Neuronal stem cell (in vitro differentiated cells): ENCODE measurements at regions not wholly inside any gene's neighbourhood (a gene's known extent, or its start where the extent isn't known, plus 50 kb on each side); places are given as distances from the start of the nearest gene placed in this dataset.
"Not testable (repeated sequence)": the region's sequence is repeated elsewhere in the genome, so short reads cannot be mapped to it uniquely, and the experiment has no call there.

Source experiments
- DNase-seq: peaks from one replicate; pipeline ENCODE4 v3.0.0-alpha.2; 2013; ENCODE audit warnings: low spot score
- H2AFZ ChIP-seq: one replicate; pipeline ENCODE4 v1.6.1; 2013; ENCODE audit warnings: mild to moderate bottlenecking, low read length, inconsistent platforms
- H2AK5ac ChIP-seq: 2 replicates; pipeline ENCODE4 v1.6.1; 2013; ENCODE audit warnings: low read depth, mild to moderate bottlenecking, inconsistent platforms, low read length, moderate library complexity, mixed read lengths
- H2BK120ac ChIP-seq: 2 replicates; pipeline ENCODE4 v1.6.1; 2013; ENCODE audit warnings: low read depth, mild to moderate bottlenecking, inconsistent platforms, low read length, moderate library complexity, mixed read lengths
- H2BK12ac ChIP-seq: one replicate; pipeline ENCODE4 v1.6.1; 2013; ENCODE audit warnings: low read length, inconsistent platforms
- H2BK15ac ChIP-seq: 2 replicates; pipeline ENCODE4 v1.6.1; 2013; ENCODE audit warnings: mild to moderate bottlenecking, low read length, inconsistent platforms, mixed read lengths
- H2BK5ac ChIP-seq: one replicate; pipeline ENCODE4 v1.6.1; 2013; ENCODE audit warnings: inconsistent platforms, mild to moderate bottlenecking, low read length, moderate library complexity
- H3K14ac ChIP-seq: one replicate; pipeline ENCODE4 v1.6.1; 2013; ENCODE audit warnings: low read length, inconsistent platforms
- H3K18ac ChIP-seq: 2 replicates; pipeline ENCODE4 v1.6.1; 2013; ENCODE audit warnings: low read length, inconsistent platforms
- H3K23ac ChIP-seq: 2 replicates; pipeline ENCODE4 v1.6.1; 2013; ENCODE audit warnings: low read depth, mild to moderate bottlenecking, mixed read lengths, low read length, inconsistent platforms; ENCODE audit not compliant: poor library complexity
- H3K27ac ChIP-seq: replicated peaks from 3 replicates; pipeline ENCODE4 v1.5.1; 2013; ENCODE audit warnings: low read length, inconsistent platforms
- H3K27me3 ChIP-seq, 3 experiments: 2 replicates each; pipeline ENCODE4 v1.6.1; 2013; ENCODE audit warnings: low read length in 3 of 3, mild to moderate bottlenecking in 2 of 3, inconsistent platforms in 1 of 3, low read depth in 1 of 3, mixed read lengths in 1 of 3, moderate library complexity in 1 of 3; ENCODE audit not compliant: control insufficient read depth in 3 of 3, insufficient read depth in 3 of 3
- H3K36me3 ChIP-seq, 2 donors: replicated peaks in 1 of 2; 2 replicates each; pipeline ENCODE4 v1.6.1; 2013; ENCODE audit warnings: low read length in 2 of 2; ENCODE audit not compliant: control insufficient read depth in 2 of 2, insufficient read depth in 2 of 2
- H3K4ac ChIP-seq: 2 replicates; pipeline ENCODE4 v1.6.1; 2013; ENCODE audit warnings: inconsistent platforms, mild to moderate bottlenecking, low read length, moderate library complexity
- H3K4me1 ChIP-seq, 2 donors: 1 replicate in 1 of 2; 2 replicates in 1 of 2; pipeline ENCODE4 v1.6.1; 2013; ENCODE audit warnings: low read length in 2 of 2, low read depth in 1 of 2; ENCODE audit not compliant: control insufficient read depth in 2 of 2, insufficient read depth in 1 of 2
- H3K4me2 ChIP-seq: one replicate; pipeline ENCODE4 v1.6.1; 2013; ENCODE audit warnings: mild to moderate bottlenecking, low read length, inconsistent platforms; ENCODE audit not compliant: insufficient read depth, poor library complexity, severe bottlenecking
- H3K4me3 ChIP-seq, 2 donors: 2 replicates each; pipeline ENCODE4 v1.5.1; 2013; ENCODE audit warnings: low read length in 2 of 2, mild to moderate bottlenecking in 2 of 2, inconsistent platforms in 1 of 2, moderate library complexity in 1 of 2
- H3K79me1 ChIP-seq: one replicate; pipeline ENCODE4 v1.6.1; 2013; ENCODE audit warnings: low read depth, mild to moderate bottlenecking, inconsistent platforms, low read length, moderate library complexity
- H3K9ac ChIP-seq: one replicate; pipeline ENCODE4 v1.6.1; 2013; ENCODE audit warnings: mild to moderate bottlenecking, low read depth, low read length, inconsistent platforms; ENCODE audit not compliant: poor library complexity
- H3K9me3 ChIP-seq, 2 donors: replicated peaks in 1 of 2; 2 replicates each; pipeline versions ENCODE3 to v1.6.1; 2013; ENCODE audit warnings: low read length in 2 of 2, mild to moderate bottlenecking in 2 of 2, inconsistent platforms in 1 of 2, low read depth in 1 of 2, mixed read lengths in 1 of 2, moderate library complexity in 1 of 2; ENCODE audit not compliant: control insufficient read depth in 2 of 2, insufficient read depth in 1 of 2
- H4K8ac ChIP-seq: one replicate; pipeline ENCODE4 v1.6.1; 2013; ENCODE audit warnings: low read depth, mild to moderate bottlenecking, inconsistent platforms, low read length, moderate library complexity
- H4K91ac ChIP-seq: one replicate; pipeline ENCODE4 v1.6.1; 2013; ENCODE audit warnings: low read length, low read depth, mild to moderate bottlenecking, inconsistent platforms; ENCODE audit not compliant: poor library complexity
- WGBS, 2 donors: extraction: QIAGEN DNeasy Blood & Tissue Kit; methylation state at CpG; one replicate each; pipeline ENCODE4 v1.1.7; 2013; ENCODE audit warnings: missing lambda C conversion rate in 2 of 2, mixed read lengths in 1 of 2; ENCODE audit not compliant: insufficient read length in 2 of 2, insufficient replicate concordance in 1 of 2; ENCODE audit errors: extremely low coverage in 2 of 2; 5-methylcytosine and 5-hydroxymethylcytosine counted together

DNA sequence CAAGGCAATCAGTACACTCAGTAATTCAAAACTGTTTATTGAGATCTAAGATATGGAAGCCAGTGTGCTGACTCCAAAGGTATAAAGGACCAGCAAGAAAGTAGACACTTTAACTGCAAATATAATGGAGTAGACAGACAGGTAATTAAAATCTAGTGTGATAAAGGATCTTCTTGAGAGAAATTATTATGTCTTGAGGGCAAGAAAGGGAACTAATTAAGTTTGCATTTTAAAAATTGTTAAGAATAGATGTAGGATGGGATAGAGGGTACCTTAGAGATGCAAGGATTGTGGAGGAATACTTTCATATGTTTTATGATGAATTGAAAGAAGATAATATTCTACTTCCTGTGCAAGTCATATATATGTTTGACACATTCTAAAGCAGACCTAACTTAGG is 825.3 kb downstream of the LTN1 start:
- Histone ChIP-seq H3K18ac (no peak overlapping the region), H2AFZ (no peak overlapping the region), H3K27ac (no peak overlapping the region), H3K9ac (no peak overlapping the region), H3K9me3 (no peaks in the 10 kb centered on the region), H3K4me3 (no peak overlapping the region), H2BK15ac (no peak overlapping the region), H3K4me2 (no peak overlapping the region), H2BK12ac (no peak overlapping the region), H3K14ac (no peak overlapping the region), H3K79me1 (no peaks in the 10 kb centered on the region), H3K23ac (no peak overlapping the region), H2AK5ac (no peak overlapping the region), H3K4me1 (no peaks in the 10 kb centered on the region), H3K36me3 (no peaks in the 10 kb centered on the region), H2BK5ac (no peak overlapping the region), H3K27me3 (no peaks in the 10 kb centered on the region), H4K8ac (no peak overlapping the region), H3K4ac (no peak overlapping the region), H2BK120ac (no peak overlapping the region), H4K91ac (no peak overlapping the region)
- no peak for DNase-seq

DNA sequence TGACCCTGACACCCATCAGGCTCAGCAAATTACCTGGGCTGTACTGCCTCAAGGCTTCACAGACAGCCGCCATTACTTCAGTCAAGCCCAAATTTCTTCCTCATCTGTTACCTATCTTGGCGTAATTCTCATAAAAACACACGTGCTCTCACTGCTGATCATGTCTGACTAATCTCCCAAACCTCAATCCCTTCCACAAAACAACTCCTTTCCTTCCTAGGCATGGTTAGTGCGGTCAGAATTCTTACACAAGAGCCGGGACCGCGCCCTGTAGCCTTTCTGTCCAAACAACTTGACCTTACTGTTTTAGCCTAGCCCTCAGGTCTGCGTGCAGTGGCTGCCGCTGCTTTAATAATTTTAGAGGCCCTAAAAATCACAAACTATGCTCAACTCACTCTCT is 828.2 kb downstream of the LTN1 start:
- H3K9me3 ChIP-seq, H4K91ac ChIP-seq, H3K27me3 ChIP-seq, H3K4me3 ChIP-seq, H2BK12ac ChIP-seq, H3K79me1 ChIP-seq, H3K4me1 ChIP-seq, DNase-seq, H2AK5ac ChIP-seq, H3K4ac ChIP-seq, H3K18ac ChIP-seq, H2AFZ ChIP-seq, H3K14ac ChIP-seq, H3K4me2 ChIP-seq, H3K36me3 ChIP-seq, H2BK15ac ChIP-seq, H3K23ac ChIP-seq, H4K8ac ChIP-seq, H3K9ac ChIP-seq, H2BK120ac ChIP-seq, H2BK5ac ChIP-seq, H3K27ac ChIP-seq: not testable (repeated sequence)
- no CpG with 5 or more reads among the region's 9 CpGs for WGBS, 2 donors

DNA sequence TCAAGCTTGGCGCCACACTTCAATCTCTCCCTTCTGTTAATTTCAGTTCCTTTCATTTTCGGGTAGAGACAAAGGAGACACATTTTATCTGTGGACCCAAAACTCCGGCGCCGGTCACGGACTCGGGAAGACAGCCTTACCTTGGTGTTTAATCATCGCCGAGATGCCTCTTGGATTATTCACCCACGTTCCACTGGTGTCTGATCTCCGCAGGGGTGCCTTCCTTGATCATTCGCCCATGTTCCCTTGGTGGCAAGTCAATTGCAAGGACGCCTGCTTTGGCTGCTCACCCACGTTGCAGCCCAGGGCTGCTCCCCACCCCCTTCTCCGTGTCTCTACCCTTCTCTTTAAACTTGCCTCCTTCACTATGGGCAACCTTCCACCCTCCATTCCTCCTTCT is 830.6 kb downstream of the LTN1 start:
- H3K4me1 ChIP-seq, DNase-seq, H3K79me1 ChIP-seq, H3K4me3 ChIP-seq, H3K4me2 ChIP-seq, H3K9me3 ChIP-seq, H2BK120ac ChIP-seq, H2AK5ac ChIP-seq, H2BK15ac ChIP-seq, H3K36me3 ChIP-seq, H2AFZ ChIP-seq, H3K9ac ChIP-seq, H3K23ac ChIP-seq, H2BK12ac ChIP-seq, H4K8ac ChIP-seq, H3K18ac ChIP-seq, H3K27ac ChIP-seq, H3K27me3 ChIP-seq, H4K91ac ChIP-seq, H3K4ac ChIP-seq, H2BK5ac ChIP-seq, H3K14ac ChIP-seq: not testable (repeated sequence)
- WGBS, 2 donors: no CpG with 5 or more reads among the region's 15 CpGs

DNA sequence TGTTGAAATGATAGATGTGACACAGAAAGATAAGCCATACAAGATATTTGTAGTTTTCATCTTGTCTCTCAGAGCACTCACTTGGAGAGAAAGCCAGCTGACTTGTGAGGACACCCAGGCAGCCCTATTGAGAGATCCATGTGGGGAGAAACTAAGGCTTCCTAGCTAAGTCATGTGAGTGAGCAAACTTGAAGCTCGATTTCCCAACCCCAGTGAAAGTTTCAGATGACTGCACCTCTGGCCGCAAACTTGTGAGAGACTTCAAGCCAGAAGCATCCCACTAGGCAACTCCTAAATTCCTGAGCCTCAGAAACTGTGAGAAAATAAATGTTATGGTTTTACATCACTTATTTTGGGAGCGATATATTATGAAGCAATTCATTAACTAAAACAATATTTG is 832.3 kb downstream of the LTN1 start:
- Histone ChIP-seq H2BK12ac (no peak overlapping the region), H2BK120ac (no peak overlapping the region), H3K4me3 (no peak overlapping the region), H3K18ac (no peak overlapping the region), H2AK5ac (no peak overlapping the region), H4K91ac (no peak overlapping the region), H3K4me2 (no peak overlapping the region), H3K9me3 (no peaks in the 10 kb centered on the region), H3K36me3 (no peaks in the 10 kb centered on the region), H3K27me3 (no peaks in the 10 kb centered on the region), H3K23ac (no peak overlapping the region), H4K8ac (no peak overlapping the region), H2BK5ac (no peak overlapping the region), H3K27ac (no peak overlapping the region), H2AFZ (no peak overlapping the region), H2BK15ac (no peak overlapping the region), H3K14ac (no peak overlapping the region), H3K4ac (no peak overlapping the region), H3K4me1 (no peaks in the 10 kb centered on the region), H3K79me1 (no peaks in the 10 kb centered on the region), H3K9ac (no peak overlapping the region)
- DNase-seq: no peak
- WGBS, 2 donors: no CpG with 5 or more reads among the region's 3 CpGs
